HK-2 (cell line): ENCODE measurements at regions not wholly inside any gene's neighbourhood (a gene's known extent, or its start where the extent isn't known, plus 50 kb on each side); places are given as distances from the start of the nearest gene placed in this dataset.
A peak's percentile ranks its signal among the peaks of the same experiment; 100 is the strongest.

Experiments used
- DNase-seq: peaks from one replicate; pipeline ENCODE4 v3.0.0-alpha.2; 2018; ENCODE audit not compliant: unreplicated experiment

DNA sequence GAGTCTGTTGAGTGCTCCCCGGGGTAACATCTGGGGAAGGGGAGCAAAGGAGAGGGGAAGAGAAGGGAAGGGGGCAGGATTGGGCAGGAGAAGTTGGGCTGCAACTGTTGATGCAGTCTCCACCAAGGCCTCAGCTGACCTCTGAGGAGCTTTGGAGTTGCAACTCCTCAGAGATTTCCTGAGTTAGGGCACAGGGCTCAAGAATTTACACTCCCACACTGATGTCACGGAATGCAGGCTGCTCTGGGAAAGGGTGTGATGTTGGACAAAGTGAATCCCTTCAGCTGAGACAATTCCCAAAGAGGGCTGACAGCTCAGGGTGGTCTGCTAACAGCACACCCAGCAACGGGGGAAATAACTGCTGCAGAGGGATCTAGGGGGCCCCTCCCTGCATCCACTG, 295.6 kb downstream of the PCNX1 start:
- no peak for DNase-seq

DNA sequence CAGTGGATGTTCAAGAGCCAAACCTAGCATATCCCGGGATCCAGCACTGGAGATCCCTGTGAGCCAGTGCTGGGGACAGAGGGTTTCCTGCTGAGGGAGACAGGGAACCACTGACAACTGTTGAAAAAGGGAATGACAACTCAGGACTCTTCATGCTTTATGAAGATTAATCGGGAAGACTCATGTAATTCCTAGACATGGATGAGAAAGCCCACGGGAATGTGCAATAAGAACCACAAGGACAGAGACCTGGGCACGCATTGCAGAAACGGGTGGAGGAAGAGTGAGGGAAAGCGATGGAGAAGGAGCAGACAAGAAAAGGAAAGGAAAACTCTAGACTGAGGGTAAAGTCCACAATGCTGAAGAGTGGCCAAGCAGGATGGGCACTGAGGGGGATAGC, 296.0 kb downstream of the PCNX1 start:
- DNase-seq, result no peak

DNA sequence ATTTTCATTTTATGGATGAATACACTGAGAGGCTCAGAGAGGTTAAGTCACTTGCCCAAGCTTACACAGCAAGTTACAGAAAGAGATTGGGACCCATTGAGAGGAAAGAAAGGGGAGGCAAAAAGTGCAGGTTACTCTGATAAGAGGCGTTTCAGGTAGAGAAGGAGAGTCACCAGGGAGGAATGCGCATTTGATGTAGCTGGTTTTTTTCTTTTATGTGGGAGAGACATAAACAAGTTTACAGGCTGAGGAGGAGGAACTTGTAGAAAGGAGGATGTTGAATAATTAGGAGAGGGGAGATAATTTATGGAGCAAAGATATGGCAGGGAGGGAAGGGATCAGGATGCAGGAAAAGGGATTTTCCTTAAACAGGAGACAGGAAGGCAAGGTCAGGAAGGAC, 297.0 kb downstream of the PCNX1 start:
- DNase-seq, result no peak

DNA sequence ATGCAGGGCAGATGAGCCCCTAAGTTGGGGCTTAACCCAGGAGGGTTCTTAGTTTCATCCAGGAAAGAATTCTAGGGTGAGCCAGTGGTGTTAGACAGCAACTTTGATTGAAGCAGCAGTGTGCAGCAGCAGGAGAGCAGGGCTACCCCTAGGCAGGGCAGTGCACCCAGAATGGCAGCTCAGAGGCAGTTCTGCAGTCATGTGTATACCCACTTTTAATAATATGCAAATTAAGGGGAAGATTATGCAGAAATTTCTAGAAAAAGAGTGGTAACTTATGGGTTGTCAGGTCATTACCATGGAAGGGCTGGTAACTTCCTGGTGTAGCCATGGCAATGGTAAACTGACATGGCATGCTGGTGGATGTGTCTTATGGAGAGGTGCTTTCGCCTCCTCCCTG, 297.5 kb downstream of the PCNX1 start:
- DNase-seq, result no peak

DNA sequence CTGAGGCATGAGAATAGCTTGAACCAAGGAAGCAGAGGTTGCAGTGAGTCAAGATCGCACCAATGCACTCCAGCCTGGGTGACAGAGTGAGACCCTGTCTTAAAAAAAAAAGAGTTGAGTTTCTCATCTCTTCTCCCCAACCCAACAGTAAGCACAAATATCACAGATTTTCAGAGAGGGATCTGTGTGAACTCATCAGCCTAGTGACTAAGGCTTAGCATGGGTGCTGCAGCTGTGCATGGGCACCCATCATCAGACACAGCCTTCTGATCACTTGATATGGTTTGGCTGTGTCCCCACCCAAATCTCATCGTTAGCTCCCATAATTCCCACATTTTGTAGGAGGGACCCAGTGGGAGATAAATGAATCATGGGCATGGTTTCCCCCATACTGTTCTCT, 298.9 kb downstream of the PCNX1 start:
- no peak for DNase-seq

DNA sequence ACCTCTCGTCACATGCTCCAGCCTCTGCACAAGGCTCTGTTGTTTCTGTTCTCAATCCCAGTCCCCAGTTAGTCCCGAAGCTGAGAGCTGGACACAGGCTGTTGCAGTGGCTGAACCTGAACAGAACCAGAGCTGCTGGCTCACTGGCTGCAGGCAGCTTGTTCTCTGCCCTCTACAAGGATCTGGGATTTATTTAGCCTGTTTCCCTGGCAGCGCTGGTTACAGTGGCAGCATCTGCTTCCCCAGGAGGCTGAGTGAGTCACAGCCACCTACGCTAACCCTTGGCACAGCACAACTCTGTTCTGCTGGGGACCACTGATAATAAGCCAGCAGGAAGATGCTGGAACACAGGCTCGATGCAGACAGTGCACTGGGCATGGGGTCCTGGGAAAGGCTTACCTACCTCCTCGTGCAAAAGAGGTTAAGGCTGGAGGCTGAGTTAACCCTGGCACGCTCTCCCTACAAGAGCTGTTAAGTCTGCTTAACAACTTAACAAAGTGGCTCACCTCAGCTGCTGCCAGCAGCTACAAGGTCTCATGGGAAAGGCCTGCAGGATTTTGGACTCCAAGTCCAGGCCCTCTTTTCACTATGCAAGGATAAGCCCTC, 299.6 kb downstream of the PCNX1 start:
- peak; percentile 5 for DNase-seq

- no peak for DNase-seq
Observed at GRCh38 chr14:71208702-71209357, 301.6 kb downstream of the PCNX1 start.

DNA sequence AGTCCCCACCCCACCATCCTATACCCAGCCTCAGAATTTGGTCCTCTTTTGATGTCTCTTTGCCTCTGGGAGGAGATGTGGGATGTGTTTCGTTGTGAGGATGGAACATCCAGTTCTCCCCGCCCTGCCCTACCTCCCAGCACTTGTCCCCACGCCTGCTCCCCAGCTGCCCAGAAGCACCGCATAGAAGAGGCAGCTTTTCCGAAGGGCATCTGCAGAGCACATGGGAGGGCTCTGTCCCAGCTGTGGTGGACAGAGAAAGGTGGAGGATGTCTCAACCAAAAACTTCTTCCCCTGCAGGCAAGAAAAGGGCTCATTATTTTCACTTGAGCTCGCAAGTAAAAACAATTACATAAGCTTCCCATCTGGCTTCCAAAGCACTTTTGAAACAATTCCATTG, 302.6 kb downstream of the PCNX1 start:
- no peak for DNase-seq

GRCh38 chr14:71212093-71212492, 304.8 kb downstream of the PCNX1 start:
- no peak for DNase-seq

GRCh38 chr14:71212683-71213107, 305.4 kb downstream of the PCNX1 start:
- no peak for DNase-seq

GRCh38 chr14:71214241-71214640, 307.0 kb downstream of the PCNX1 start:
- DNase-seq, result no peak

DNA sequence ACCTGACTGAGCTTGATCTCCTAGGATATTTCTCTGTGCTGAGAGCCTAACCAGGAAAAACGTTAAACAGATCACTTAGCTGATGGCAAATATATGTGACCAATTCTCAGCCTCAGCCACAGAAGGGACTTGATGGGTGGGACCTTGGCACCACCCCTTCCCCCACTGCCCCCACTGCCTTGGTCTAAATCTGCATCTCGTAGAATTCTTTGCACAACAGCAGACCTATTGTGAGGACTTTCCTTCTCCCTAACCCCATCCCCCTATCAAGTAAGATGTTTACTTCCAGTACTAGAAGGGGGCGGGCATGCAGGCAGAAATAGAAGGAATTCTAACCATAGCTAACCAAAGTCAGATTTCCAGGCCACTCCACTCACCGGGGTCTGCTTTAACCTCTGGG, 313.2 kb downstream of the PCNX1 start:
- DNase-seq, result no peak

GRCh38 chr14:71221119-71221518, 313.9 kb downstream of the PCNX1 start:
- DNase-seq, result no peak

GRCh38 chr14:71225113-71225512, 317.9 kb downstream of the PCNX1 start:
- no peak for DNase-seq

DNA sequence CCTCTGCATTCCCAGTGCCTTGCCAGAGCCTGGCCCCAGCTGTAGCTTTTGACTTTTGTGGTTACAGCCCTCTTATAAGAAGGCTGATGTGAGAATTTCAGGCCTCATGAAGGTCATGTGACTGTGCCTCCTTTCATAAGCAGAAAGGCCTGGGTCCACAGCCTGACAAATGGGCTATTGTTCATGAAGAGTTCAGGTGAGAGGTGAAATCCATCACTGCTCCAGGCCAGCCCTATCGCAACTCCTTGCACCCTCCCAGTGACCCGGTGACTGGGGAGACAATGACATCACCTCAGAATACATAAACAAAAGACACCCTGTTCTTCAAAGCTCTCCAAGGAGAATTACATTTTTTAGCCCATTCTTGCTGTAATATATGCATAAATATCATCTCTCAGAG, 321.5 kb downstream of the PCNX1 start:
- no peak for DNase-seq

DNA sequence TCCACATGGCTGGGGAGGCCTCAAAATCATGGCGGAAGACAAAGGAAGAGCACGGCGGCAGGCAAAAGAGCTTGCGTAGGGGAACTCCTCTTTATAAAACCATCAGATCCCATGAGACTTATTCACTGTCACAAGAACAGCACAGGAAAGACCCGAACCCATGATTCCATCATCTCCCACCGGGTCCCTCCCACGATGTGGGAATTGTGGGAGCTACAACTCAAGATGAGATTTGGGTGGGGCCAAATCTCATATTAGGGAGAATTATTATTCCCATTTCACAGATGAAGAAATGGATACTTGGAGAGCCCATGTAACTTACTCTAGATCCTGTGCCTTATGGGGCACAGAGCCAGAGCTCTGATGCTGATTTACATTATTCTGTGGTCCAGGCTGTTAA, 322.6 kb downstream of the PCNX1 start:
- DNase-seq, result no peak

DNA sequence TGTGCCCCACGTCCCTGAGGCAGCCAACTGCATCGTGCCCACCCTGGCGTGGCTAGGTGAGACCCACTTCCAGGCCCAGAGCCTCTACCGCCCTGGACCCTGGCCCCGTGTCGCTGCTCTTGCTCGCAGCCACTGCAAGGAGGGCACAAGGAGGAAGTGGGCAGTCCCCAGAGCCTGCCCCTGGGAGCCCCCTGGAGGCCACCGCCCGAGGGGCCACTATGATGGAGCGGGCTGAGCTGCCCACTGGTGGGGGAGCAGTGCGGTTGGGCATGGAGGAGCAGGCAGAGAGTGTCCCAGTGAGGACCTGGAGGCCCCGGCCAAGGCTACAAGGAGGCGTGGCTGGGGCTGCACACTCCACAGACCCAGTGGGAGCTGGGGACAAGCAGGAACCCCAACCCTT, 323.6 kb downstream of the PCNX1 start:
- no peak for DNase-seq

GRCh38 chr14:71231521-71232393, 324.5 kb downstream of the PCNX1 start:
- DNase-seq, result no peak

- no peak for DNase-seq
Observed at GRCh38 chr14:71232506-71232905, 325.2 kb downstream of the PCNX1 start.

GRCh38 chr14:71235875-71236274, 328.6 kb downstream of the PCNX1 start:
- DNase-seq, result no peak

DNA sequence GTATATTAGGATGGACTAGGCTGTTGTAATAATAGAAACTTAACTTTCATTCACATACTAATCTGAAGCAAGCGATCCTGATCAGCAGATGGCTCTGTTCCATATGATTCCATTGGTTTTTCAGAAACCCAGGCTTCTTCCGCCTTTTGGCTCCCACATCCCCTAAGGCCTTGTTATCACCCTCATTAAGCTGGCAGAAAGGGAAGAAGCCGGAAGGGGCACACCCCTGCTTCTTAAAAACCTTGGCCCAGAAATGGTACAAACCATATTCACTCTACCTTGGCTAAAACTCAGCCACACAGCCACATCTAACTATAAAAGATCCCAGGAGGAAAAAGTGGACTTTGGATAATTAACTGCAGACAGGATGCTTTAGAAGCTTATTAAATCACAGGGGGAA, 329.2 kb downstream of the PCNX1 start:
- no peak for DNase-seq

- DNase-seq, result no peak
Observed at GRCh38 chr14:71237556-71237955, 330.3 kb downstream of the PCNX1 start.

- no peak for DNase-seq
Observed at GRCh38 chr14:71238835-71239234, 331.6 kb downstream of the PCNX1 start.
